ENCODE measurements at regions not wholly inside any gene's neighbourhood (a gene's known extent, or its start where the extent isn't known, plus 50 kb on each side); places are given as distances from the start of the nearest gene placed in this dataset.
A peak's percentile ranks its signal among the peaks of the same experiment; 100 is the strongest.
"Not testable (repeated sequence)": the region's sequence is repeated elsewhere in the genome, so short reads cannot be mapped to it uniquely, and the experiment has no call there.

DNA sequence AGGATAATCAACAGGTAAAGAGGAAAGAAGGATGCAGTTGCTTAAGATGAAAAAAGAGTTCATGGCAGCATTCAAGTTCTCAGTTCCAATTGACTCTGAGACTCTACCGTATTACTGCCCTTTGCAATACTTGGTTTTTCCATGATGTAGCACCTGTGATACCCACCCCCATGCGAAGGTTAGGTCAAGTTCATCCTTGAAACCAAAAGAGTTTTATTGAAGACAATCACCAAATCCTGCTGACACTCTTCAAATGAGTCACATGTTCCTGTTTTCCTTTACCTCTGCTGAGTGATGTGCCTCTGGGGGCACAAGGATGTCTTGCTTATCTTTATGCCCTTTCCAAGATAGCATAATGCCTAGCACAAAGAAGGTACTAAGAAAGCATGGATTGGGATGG is 111.3 kb upstream of the SLC7A14 start:
- H3K9me3 ChIP-seq (ENCODE audit: low read depth, low read length) = no peaks in the 10 kb centered on the region
- no peak for TF ChIP-seq FOXP2 (optimal IDR thresholded peaks at IDR 0.05; ENCODE audit: control extremely low read depth, extremely low read length, insufficient read depth)
- no peak for TF ChIP-seq EZH2 (IDR thresholded peaks at IDR 0.05)
- TF ChIP-seq POLR2AphosphoS5 (IDR thresholded peaks at IDR 0.05; ENCODE audit: borderline replicate concordance, low read depth, low read length) = no peak
- no peaks in the 10 kb centered on the region for H3K36me3 ChIP-seq (ENCODE audit: insufficient read depth, low read length)
- no peak overlapping the region for H3K4me3 ChIP-seq
- DNase-seq (ENCODE audit: low read depth, low spot score) = no peak
- no peak overlapping the region for H3K27ac ChIP-seq
- no peak overlapping the region for H3K9ac ChIP-seq (ENCODE audit: insufficient read length)

DNA sequence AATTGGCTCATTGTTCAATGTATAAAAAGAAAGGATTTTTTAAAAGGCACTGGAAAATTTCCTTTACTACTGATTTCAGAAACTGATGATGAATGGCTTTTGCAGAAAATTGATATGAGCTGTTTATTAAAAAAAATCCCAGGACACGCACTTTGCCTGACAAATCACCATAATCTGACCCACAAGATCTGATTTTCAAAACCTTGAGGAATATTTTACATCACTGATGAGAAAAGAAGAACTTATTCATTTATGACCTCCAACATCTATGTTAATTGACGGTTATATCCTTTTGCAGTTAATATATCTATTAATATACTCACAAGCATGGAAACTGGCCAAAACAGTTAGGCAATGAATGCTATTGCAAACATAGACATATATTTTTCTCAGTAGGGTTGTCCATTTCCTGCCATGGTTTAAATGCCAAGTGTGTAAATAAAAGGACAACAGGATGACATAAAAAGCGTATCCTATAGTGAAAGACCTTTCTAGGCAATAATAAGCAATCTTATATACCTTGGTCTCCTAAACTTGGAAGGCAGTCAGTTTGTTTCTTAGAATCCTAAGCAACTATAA is 109.7 kb upstream of the SLC7A14 start:
- DNase-seq (ENCODE audit: low read depth, low spot score) = no peak
- no peak overlapping the region for H3K27ac ChIP-seq
- no peak for TF ChIP-seq POLR2AphosphoS5 (IDR thresholded peaks at IDR 0.05; ENCODE audit: borderline replicate concordance, low read depth, low read length)
- no peak for TF ChIP-seq EZH2 (IDR thresholded peaks at IDR 0.05)
- no peak for TF ChIP-seq FOXP2 (optimal IDR thresholded peaks at IDR 0.05; ENCODE audit: control extremely low read depth, extremely low read length, insufficient read depth)
- no peaks in the 10 kb centered on the region for H3K36me3 ChIP-seq (ENCODE audit: insufficient read depth, low read length)
- H3K9ac ChIP-seq (ENCODE audit: insufficient read length) = no peak overlapping the region
- H3K4me3 ChIP-seq = no peak overlapping the region
- H3K9me3 ChIP-seq (ENCODE audit: low read depth, low read length) = no peaks in the 10 kb centered on the region

DNA sequence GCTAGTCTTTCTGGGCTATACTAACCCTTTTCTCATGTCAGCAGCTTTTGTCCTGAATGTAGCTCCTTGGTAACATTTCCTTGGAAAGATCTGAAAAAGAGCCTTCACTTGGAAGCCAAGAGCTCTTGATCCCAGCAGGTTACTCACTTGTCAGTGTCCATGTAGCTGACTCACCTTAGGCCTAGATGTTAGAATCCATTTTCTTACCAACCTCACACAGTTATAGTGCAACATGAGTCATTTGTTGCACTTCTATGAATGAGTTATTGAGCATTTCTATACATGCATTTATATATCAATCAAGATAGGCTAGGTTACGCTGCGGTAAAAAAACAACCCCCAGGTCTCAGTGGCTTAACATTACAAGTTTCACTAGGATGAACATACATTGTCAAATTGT is 106.8 kb upstream of the SLC7A14 start:
- TF ChIP-seq FOXP2 (optimal IDR thresholded peaks at IDR 0.05; ENCODE audit: control extremely low read depth, extremely low read length, insufficient read depth) (no peak), EZH2 (IDR thresholded peaks at IDR 0.05) (no peak), POLR2AphosphoS5 (IDR thresholded peaks at IDR 0.05; ENCODE audit: borderline replicate concordance, low read depth, low read length) (no peak)

DNA sequence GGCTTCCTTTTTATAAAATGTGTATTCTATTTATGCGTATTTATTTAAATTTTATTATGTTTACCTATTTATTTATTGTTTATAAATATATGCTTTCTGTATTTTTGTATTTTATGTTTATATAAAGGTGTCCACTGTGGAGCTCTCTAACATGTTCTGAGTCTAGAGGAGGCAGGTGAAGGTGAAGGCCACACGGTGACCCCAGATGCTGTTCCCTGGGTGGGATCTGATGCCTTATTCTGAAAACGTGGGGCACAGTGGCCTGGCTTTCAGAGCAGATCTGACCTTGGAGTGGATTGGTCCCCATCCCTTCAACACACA is 104.7 kb upstream of the SLC7A14 start:
- TF ChIP-seq EZH2 (IDR thresholded peaks at IDR 0.05) (no peak), POLR2AphosphoS5 (IDR thresholded peaks at IDR 0.05; ENCODE audit: borderline replicate concordance, low read depth, low read length) (no peak), FOXP2 (optimal IDR thresholded peaks at IDR 0.05; ENCODE audit: control extremely low read depth, extremely low read length, insufficient read depth) (no peak)
- Histone ChIP-seq H3K9ac (ENCODE audit: insufficient read length) (no peak overlapping the region), H3K4me3 (no peak overlapping the region), H3K9me3 (ENCODE audit: low read depth, low read length) (no peaks in the 10 kb centered on the region), H3K36me3 (ENCODE audit: insufficient read depth, low read length) (no peaks in the 10 kb centered on the region), H3K27ac (no peak overlapping the region)
- DNase-seq (ENCODE audit: low read depth, low spot score) = no peak

More for the DNA sequence above, 106.8 kb upstream of the SLC7A14 start:
- H3K27ac ChIP-seq = no peak overlapping the region
- no peak for DNase-seq (ENCODE audit: low read depth, low spot score)
- H3K9ac ChIP-seq (ENCODE audit: insufficient read length) = no peak overlapping the region
- no peaks in the 10 kb centered on the region for H3K36me3 ChIP-seq (ENCODE audit: insufficient read depth, low read length)
- no peaks in the 10 kb centered on the region for H3K9me3 ChIP-seq (ENCODE audit: low read depth, low read length)
- H3K4me3 ChIP-seq = no peak overlapping the region

DNA sequence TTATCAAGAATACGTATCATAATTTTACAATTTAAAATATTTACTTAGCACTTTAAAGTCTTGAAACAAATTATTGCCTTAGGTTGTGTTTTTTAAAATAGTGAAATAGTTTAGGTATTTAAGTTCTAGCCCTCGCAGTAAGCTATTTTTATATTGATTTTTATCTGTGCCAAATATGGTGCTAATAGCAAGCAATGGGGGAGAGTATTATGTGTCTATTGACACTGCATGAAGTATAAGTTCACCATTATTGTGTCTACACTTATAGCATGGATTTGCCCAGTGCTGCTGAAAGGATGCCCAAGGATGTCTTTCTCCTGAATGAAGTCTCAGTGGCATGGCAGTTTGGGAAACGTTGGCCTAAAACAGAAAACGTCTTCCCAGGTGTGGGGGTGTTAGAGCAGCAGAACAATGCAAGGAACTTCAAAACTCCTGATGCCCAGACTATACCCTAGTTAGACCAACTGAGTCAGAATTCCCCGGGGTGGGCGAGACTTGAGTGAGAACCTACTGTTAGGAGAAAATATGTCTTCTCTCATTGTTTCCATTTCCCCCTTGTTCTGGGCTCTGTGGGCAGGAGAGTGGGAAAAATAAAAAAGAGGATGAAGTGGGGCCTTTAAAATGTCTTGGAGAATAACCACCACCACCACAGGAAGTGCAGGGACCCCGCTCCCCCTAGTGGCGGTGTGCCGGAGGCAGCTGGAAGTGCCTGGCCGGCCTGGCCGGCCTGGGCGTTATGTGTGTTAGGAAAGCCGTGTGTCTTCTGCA is 104.2 kb upstream of the SLC7A14 start:
- no peak for DNase-seq (ENCODE audit: low read depth, low spot score)
- no peaks in the 10 kb centered on the region for H3K9me3 ChIP-seq (ENCODE audit: low read depth, low read length)
- H3K9ac ChIP-seq (ENCODE audit: insufficient read length) = peak overlapping the region; percentile 24
- no peaks in the 10 kb centered on the region for H3K36me3 ChIP-seq (ENCODE audit: insufficient read depth, low read length)
- TF ChIP-seq FOXP2 (optimal IDR thresholded peaks at IDR 0.05; ENCODE audit: control extremely low read depth, extremely low read length, insufficient read depth) (no peak), EZH2 (IDR thresholded peaks at IDR 0.05) (no peak), POLR2AphosphoS5 (IDR thresholded peaks at IDR 0.05; ENCODE audit: borderline replicate concordance, low read depth, low read length) (no peak)
- H3K4me3 ChIP-seq = no peak overlapping the region
- H3K27ac ChIP-seq = 0 out of 2 replicates have a peak overlapping the region, but pooled peaks have one; percentile 20

DNA sequence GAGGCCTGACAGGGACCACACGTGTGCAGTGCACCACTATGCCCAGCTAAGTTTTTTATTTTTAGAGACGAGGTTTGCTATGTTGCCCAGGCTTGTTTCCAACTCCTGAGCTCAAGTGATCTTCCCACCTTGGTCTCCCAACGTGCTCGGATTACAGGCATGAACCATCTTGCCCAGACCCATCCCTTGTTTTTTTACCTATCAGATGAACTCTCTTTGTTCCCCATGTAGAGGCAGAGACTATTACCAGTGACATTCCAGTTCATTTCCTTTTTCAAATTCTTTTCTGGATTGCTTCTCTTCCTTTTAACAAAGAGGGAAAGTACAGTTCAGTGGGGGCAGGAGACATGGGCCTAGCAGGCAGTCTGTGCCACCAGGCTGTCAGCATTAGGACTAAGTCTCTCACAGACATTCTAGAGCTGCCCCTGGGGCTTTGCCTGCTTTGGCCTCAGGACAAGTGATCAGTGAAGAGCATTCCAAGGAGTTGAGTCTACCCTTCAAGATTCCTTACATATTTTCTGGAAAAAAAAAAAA is 103.5 kb upstream of the SLC7A14 start:
- Histone ChIP-seq H3K9ac (ENCODE audit: insufficient read length) (peak overlapping the region; percentile 24), H3K4me3 (no peak overlapping the region), H3K36me3 (ENCODE audit: insufficient read depth, low read length) (no peaks in the 10 kb centered on the region), H3K9me3 (ENCODE audit: low read depth, low read length) (no peaks in the 10 kb centered on the region), H3K27ac (0 out of 2 replicates have a peak overlapping the region, but pooled peaks have one; percentile 20)
- no peak for DNase-seq (ENCODE audit: low read depth, low spot score)
- no peak for TF ChIP-seq POLR2AphosphoS5 (IDR thresholded peaks at IDR 0.05; ENCODE audit: borderline replicate concordance, low read depth, low read length)

DNA sequence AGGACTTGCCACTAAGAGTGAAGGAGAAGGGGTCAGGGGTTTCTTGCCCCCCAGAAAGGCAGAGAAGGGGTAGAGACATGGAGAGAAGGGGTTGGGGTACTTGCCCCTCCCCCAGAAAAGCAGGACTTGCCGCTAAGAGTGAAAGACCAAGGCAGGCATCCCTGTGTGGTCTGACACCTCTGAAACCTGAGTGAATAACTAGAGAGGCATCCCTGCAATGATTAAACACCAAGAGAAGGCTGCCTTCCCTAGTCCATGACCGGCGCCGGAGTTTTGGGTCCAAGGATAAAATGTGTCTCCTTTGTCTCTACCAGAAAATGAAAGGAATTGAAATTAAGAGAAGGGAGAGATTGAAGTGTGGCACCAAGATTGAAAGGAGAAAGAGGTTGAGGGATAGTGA is 102.3 kb upstream of the SLC7A14 start:
- H3K9ac ChIP-seq (ENCODE audit: insufficient read length); H3K36me3 ChIP-seq (ENCODE audit: insufficient read depth, low read length); H3K27ac ChIP-seq; H3K9me3 ChIP-seq (ENCODE audit: low read depth, low read length); H3K4me3 ChIP-seq; DNase-seq (ENCODE audit: low read depth, low spot score): not testable (repeated sequence)

DNA sequence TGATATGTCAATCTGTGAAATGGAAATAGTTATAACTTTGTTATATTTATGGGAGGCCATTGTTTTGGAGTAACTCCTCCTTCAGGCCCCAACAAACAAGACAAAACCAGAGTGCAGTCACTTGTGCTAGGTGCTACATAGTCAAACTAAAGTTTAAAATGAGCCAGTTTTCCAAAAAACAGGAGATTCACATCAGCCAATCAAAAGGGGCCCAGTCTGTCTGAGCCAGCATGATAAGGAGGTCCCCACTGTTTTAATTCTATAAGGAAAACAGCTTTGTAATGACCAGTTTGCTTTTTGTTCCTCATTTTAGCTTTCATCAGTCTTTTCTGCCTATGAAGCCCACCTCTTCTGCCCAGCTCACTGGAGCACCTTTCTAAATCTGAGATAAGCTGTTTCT is 94.7 kb upstream of the SLC7A14 start:
- Histone ChIP-seq H3K36me3 (ENCODE audit: insufficient read depth, low read length) (no peaks in the 10 kb centered on the region), H3K9me3 (ENCODE audit: low read depth, low read length) (no peaks in the 10 kb centered on the region), H3K27ac (no peak overlapping the region), H3K9ac (ENCODE audit: insufficient read length) (no peak overlapping the region), H3K4me3 (no peak overlapping the region)
- no peak for TF ChIP-seq EZH2 (IDR thresholded peaks at IDR 0.05)
- TF ChIP-seq POLR2AphosphoS5 (IDR thresholded peaks at IDR 0.05; ENCODE audit: borderline replicate concordance, low read depth, low read length) = no peak
- TF ChIP-seq FOXP2 (optimal IDR thresholded peaks at IDR 0.05; ENCODE audit: control extremely low read depth, extremely low read length, insufficient read depth) = no peak
- no peak for DNase-seq (ENCODE audit: low read depth, low spot score)

DNA sequence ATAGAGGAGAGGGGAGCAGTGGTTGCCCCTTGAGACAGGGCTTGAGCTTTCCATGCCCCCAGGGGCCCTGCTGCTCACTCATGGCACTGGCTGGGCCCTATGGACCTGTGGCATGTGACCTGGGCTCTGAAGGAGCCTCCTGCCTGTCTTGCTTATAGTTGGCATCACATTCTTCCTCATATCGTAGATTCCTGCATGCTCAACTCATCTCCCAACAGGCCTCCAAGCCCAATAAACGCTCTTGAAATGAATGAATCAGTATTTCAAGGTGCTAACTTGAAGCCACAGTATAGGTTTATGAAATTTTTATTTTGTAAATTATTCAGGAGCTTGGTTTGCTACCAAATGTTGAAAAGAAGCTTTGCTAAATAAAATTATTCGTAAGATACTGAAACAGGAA is 93.3 kb upstream of the SLC7A14 start:
- no peak for DNase-seq (ENCODE audit: low read depth, low spot score)
- TF ChIP-seq FOXP2 (optimal IDR thresholded peaks at IDR 0.05; ENCODE audit: control extremely low read depth, extremely low read length, insufficient read depth) = no peak
- TF ChIP-seq POLR2AphosphoS5 (IDR thresholded peaks at IDR 0.05; ENCODE audit: borderline replicate concordance, low read depth, low read length) = no peak
- no peak for TF ChIP-seq EZH2 (IDR thresholded peaks at IDR 0.05)

More for the DNA sequence above, 93.3 kb upstream of the SLC7A14 start:
- Histone ChIP-seq H3K36me3 (ENCODE audit: insufficient read depth, low read length) (no peaks in the 10 kb centered on the region), H3K4me3 (no peak overlapping the region), H3K27ac (no peak overlapping the region), H3K9ac (ENCODE audit: insufficient read length) (no peak overlapping the region), H3K9me3 (ENCODE audit: low read depth, low read length) (no peaks in the 10 kb centered on the region)
